ENCODE measurements at regions not wholly inside any gene's neighbourhood (a gene's known extent, or its start where the extent isn't known, plus 50 kb on each side); places are given as distances from the start of the nearest gene placed in this dataset.
A peak's percentile ranks its signal among the peaks of the same experiment; 100 is the strongest.

- Mint-ChIP-seq H3K4me1 (no peaks in the 10 kb centered on the region), H3K9me3 (no peaks in the 10 kb centered on the region), H3K4me3 (no peak overlapping the region), H3K27me3 (no peaks in the 10 kb centered on the region), H3K36me3 (no peaks in the 10 kb centered on the region), H3K27ac (no peak overlapping the region)
Observed at GRCh38 chr14:55758796-55759195, 178.8 kb downstream of the KTN1 start.

- no peaks in the 10 kb centered on the region for H3K27me3 Mint-ChIP-seq
- no peak overlapping the region for H3K4me3 Mint-ChIP-seq
- no peaks in the 10 kb centered on the region for H3K36me3 Mint-ChIP-seq
- H3K4me1 Mint-ChIP-seq: no peaks in the 10 kb centered on the region
- peaks cover 6% of the 10 kb centered on the region for H3K9me3 Mint-ChIP-seq
- no peak overlapping the region for H3K27ac Mint-ChIP-seq
Observed at GRCh38 chr14:55760789-55761566, 181.0 kb downstream of the KTN1 start.

- H3K4me3 Mint-ChIP-seq: no peak overlapping the region
- no peaks in the 10 kb centered on the region for H3K4me1 Mint-ChIP-seq
- no peak overlapping the region for H3K27ac Mint-ChIP-seq
- H3K9me3 Mint-ChIP-seq: peaks cover 6% of the 10 kb centered on the region
- H3K27me3 Mint-ChIP-seq: no peaks in the 10 kb centered on the region
- no peaks in the 10 kb centered on the region for H3K36me3 Mint-ChIP-seq
Observed at GRCh38 chr14:55761651-55762050, 181.6 kb downstream of the KTN1 start.

- H3K4me3 Mint-ChIP-seq: no peak overlapping the region
- no peaks in the 10 kb centered on the region for H3K36me3 Mint-ChIP-seq
- no peak overlapping the region for H3K27ac Mint-ChIP-seq
- H3K9me3 Mint-ChIP-seq: peaks cover 6% of the 10 kb centered on the region
- no peaks in the 10 kb centered on the region for H3K27me3 Mint-ChIP-seq
- no peaks in the 10 kb centered on the region for H3K4me1 Mint-ChIP-seq
Observed at GRCh38 chr14:55762595-55763232, 182.7 kb downstream of the KTN1 start.

- Mint-ChIP-seq H3K27ac (no peak overlapping the region), H3K4me1 (no peaks in the 10 kb centered on the region), H3K36me3 (no peaks in the 10 kb centered on the region), H3K9me3 (peaks cover 6% of the 10 kb centered on the region), H3K27me3 (peaks cover 1% of the 10 kb centered on the region), H3K4me3 (no peak overlapping the region)
Observed at GRCh38 chr14:55764784-55765183, 184.8 kb downstream of the KTN1 start.

DNA sequence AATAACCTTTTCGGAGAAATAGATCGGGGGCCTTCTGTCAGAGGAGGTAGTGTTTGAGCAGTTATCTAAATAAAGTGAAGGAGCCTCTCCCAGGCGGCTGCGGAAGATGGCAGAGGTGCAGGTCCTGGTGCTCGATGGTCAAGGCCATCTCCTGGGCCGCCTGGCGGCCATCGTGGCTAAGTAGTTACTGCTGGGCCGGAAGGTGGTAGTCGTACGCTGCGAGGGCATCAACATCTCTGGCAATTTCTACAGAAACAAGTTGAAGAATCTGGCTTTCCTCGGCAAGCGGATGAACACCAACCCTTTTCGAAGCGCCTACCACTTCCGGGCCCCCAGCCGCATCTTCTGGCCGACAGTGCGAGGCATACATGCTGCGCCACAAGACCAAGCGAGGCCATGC, 186.1 kb downstream of the KTN1 start:
- Mint-ChIP-seq H3K27me3 (peaks cover 1% of the 10 kb centered on the region), H3K9me3 (peaks cover 6% of the 10 kb centered on the region), H3K4me1 (no peaks in the 10 kb centered on the region), H3K36me3 (no peaks in the 10 kb centered on the region), H3K4me3 (no peak overlapping the region), H3K27ac (no peak overlapping the region)

DNA sequence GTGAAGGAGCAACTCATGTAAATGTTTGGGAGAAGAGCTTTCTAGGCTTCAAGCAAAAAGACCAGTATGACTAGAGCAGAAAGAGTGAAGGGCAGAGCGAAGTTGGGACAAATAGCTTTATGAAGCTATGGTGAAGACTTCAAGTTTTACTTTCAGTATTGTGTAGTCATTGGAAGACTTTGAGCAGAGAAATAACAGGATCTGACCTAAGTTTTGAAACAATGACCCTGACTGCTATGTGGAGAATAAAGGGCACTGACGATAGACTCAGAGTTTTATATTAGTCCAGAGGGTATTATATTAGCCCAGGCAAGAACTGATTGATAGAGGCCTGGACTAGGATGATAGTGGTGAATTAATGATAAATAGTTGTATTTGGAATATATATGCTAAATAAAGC, 187.3 kb downstream of the KTN1 start:
- Mint-ChIP-seq H3K4me3 (no peak overlapping the region), H3K36me3 (no peaks in the 10 kb centered on the region), H3K27ac (no peak overlapping the region), H3K9me3 (peaks cover 6% of the 10 kb centered on the region), H3K4me1 (no peaks in the 10 kb centered on the region), H3K27me3 (peaks cover 1% of the 10 kb centered on the region)

DNA sequence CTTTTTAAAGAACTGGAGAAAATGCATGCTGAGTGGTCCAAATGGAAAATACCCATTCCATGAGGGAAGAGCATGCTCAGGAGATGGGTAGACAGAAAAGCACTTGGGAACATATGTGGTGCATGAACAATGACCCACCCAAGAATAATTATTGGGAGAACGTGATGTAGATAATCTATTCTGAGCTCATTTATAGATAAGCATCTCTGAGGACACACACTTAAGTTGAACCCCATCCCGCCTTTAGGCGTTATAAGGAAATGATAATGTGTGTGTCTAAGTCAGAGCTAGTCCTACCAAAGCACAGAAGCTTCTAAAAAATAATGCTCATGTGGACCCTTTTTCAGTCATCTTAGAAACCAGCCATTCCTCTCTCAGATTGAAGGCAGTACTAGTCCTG, 189.9 kb downstream of the KTN1 start:
- Mint-ChIP-seq H3K27ac (no peak overlapping the region), H3K9me3 (peaks cover under 1% of the 10 kb centered on the region), H3K4me1 (no peaks in the 10 kb centered on the region), H3K27me3 (peaks cover 1% of the 10 kb centered on the region), H3K4me3 (no peak overlapping the region), H3K36me3 (no peaks in the 10 kb centered on the region)

DNA sequence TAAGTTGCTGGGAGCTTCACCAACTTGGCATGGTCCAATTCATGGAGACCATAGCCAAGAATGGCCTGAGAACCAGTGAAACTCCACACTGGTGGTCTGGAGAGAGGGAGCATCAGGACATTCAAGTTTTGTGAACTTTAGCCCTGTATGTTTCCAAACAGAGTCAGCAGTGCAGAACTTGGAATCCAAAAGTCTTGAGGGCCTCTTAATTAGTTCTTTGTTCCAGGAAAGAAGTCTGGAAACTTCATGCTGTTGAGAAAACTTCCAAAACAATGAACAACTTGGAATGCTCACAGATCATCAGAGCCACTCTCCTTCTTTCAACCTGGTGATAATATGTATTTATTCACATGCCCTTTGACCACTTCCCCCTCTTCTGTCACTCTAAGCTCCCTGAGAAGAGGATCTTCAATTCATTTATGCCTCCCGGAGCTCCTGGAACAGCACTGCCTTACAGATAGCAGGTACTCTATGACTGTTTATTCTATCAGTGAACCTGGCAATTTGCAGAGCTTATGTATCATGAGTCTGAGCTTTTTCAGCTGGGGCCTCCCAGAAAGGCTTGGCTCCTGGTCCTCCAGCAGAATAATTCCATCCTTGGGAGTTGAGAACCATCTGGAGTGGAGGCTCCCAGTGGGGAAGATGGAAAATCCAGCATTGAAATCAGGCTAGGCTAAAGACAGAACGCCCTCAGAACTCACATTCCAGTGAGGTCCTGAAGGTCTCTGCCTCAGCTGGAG, 191.4 kb downstream of the KTN1 start:
- Mint-ChIP-seq H3K27me3 (peaks cover 1% of the 10 kb centered on the region), H3K27ac (no peak overlapping the region), H3K4me3 (no peak overlapping the region), H3K36me3 (no peaks in the 10 kb centered on the region), H3K4me1 (no peaks in the 10 kb centered on the region), H3K9me3 (no peaks in the 10 kb centered on the region)

- H3K36me3 Mint-ChIP-seq: no peaks in the 10 kb centered on the region
- H3K27ac Mint-ChIP-seq: no peak overlapping the region
- no peak overlapping the region for H3K4me3 Mint-ChIP-seq
- H3K9me3 Mint-ChIP-seq: no peaks in the 10 kb centered on the region
- H3K4me1 Mint-ChIP-seq: no peaks in the 10 kb centered on the region
- H3K27me3 Mint-ChIP-seq: peaks cover 1% of the 10 kb centered on the region
Observed at GRCh38 chr14:55772486-55772885, 192.5 kb downstream of the KTN1 start.

DNA sequence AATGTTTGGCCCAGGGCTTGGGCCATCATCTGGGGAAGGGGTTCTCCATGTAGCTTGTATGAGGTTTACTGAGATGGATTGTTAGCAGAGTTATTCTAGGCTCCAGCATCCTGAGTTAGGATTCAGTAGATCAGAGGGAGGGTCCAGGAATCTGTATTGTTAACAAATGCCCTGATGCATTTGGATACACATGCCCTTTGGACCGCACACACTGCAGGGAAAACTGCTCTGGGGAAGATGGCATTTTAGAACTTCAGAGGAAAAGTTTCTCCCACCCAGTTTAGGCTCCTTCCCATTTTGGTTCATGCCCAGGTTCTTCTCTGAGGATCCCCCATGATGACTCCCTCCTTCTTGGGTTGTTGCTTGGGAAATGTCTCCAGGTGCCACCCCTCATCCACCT, 193.3 kb downstream of the KTN1 start:
- Mint-ChIP-seq H3K27ac (no peak overlapping the region), H3K9me3 (no peaks in the 10 kb centered on the region), H3K4me3 (no peak overlapping the region), H3K27me3 (peaks cover 1% of the 10 kb centered on the region), H3K36me3 (no peaks in the 10 kb centered on the region), H3K4me1 (no peaks in the 10 kb centered on the region)

- Mint-ChIP-seq H3K27me3 (peaks cover 1% of the 10 kb centered on the region), H3K4me3 (no peak overlapping the region), H3K9me3 (no peaks in the 10 kb centered on the region), H3K36me3 (no peaks in the 10 kb centered on the region), H3K27ac (no peak overlapping the region), H3K4me1 (no peaks in the 10 kb centered on the region)
Observed at GRCh38 chr14:55773984-55774545, 194.1 kb downstream of the KTN1 start.

DNA sequence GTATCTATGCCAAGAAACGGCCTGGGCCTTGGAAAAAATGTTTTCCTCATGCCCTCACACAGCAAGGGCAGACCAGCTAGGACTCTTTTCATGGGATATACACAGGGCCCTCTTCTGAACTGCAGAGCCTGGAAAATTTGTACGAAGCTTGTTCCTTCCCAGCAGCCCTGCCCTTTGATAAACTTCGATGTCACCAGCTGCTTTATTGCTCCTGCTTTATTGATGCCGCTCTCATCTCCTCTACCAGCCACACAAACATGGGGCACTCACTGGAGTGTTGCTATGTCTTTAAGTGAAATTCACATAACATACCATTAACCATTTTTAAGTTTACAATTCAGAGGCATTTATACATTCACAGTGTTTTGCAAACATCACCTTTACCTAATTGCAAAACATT, 197.9 kb downstream of the KTN1 start:
- Mint-ChIP-seq H3K4me1 (no peaks in the 10 kb centered on the region), H3K4me3 (no peak overlapping the region), H3K27me3 (no peaks in the 10 kb centered on the region), H3K27ac (peak overlapping the region; percentile 36), H3K36me3 (peaks cover 1% of the 10 kb centered on the region), H3K9me3 (no peaks in the 10 kb centered on the region)

DNA sequence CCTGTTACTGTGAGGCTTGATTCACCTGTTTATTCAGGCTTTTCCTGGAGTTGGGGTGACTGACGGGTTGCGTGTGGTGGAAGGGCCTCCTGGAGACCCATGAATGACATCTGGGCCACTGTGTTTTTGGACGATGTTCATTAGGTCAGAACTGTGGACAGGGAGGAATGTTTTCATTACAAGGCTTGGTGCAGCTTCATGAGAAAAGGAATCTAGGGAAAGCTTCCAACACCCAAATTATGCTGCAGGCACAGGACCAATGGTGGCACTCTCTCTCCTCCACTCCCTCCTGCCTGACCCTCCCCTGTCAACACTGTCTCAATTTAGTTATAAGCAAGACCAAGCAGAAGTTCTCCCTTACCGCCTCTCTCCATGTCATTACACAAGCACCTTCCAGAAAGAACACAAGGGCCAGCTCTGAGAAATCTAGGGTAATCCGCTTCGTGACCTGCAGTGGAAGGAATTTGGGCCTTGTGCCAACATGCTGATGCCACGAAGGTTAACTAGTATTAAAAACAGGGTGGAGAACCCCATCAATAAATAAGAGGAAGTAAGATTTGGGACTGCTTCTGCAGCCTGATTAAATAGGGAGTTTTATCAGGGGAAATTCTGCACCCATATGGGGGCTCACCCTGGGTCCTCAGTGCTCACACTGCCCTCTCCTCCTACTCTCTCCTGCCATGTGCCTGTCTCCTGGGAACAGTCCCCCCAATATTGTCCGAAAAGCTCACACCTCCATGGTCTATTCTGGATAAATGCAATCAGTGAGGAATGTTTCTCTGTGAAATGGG, 200.3 kb downstream of the KTN1 start:
- Mint-ChIP-seq H3K4me3 (no peak overlapping the region), H3K4me1 (no peaks in the 10 kb centered on the region), H3K36me3 (peaks cover 1% of the 10 kb centered on the region), H3K9me3 (no peaks in the 10 kb centered on the region), H3K27me3 (no peaks in the 10 kb centered on the region), H3K27ac (no peak overlapping the region)

GRCh38 chr14:55781046-55781445, 201.0 kb downstream of the KTN1 start:
- no peak overlapping the region for H3K4me3 Mint-ChIP-seq
- H3K27me3 Mint-ChIP-seq: no peaks in the 10 kb centered on the region
- no peaks in the 10 kb centered on the region for H3K9me3 Mint-ChIP-seq
- H3K4me1 Mint-ChIP-seq: no peaks in the 10 kb centered on the region
- H3K36me3 Mint-ChIP-seq: peaks cover 1% of the 10 kb centered on the region
- no peak overlapping the region for H3K27ac Mint-ChIP-seq
